NCI-H1436 treated with DMSO at 0.1 percent for 48 hours (cell line): ENCODE measurements at regions not wholly inside any gene's neighbourhood (a gene's known extent, or its start where the extent isn't known, plus 50 kb on each side); places are given as distances from the start of the nearest gene placed in this dataset.
"Not testable (repeated sequence)": the region's sequence is repeated elsewhere in the genome, so short reads cannot be mapped to it uniquely, and the experiment has no call there.

Experiments used
- DNase-seq: peaks from one replicate; lab custom pipeline; 2025; lab: John Stamatoyannopoulos, UW

DNA sequence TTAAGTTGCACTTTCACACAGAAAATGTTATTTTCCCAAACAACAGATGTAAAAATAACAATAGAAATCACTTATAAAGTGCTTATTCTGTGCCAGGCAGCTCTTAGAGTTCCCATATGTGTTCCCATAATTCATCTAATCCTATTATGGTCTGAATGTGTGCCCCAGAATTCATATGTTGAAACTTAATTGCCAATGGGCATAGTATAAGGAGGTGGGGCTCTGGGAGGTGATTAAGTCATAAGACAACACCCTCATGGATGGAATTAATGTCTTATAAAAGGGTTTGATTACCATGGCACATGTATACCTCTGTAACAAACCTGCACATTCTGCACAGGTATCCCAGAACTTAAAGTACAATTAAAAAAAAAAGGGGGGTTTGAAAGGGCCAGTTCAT is 92.7 kb downstream of the FZD1 start:
- DNase-seq = no peak

DNA sequence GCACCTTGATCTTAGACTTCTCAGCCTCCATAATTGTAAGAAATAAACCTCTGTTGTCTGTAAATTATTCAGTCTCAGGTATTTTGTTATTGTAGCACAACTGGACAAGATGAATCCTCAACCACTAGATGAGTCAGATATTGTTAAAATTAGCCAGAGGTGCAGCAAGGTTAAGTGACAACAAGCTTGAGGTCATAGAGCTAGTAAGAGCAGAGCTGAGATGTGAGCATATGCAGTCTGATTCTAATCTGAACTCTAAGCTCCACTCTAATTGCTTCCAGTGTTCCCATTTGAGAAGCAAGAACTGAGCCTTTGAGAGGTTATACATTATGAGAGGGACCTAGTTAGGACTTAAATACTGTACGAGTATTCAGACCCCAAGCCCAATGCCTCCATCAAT is 93.1 kb downstream of the FZD1 start:
- no peak for DNase-seq

GRCh38 chr7:91357901-91358300 is 93.7 kb downstream of the FZD1 start:
- DNase-seq = no peak

GRCh38 chr7:91358303-91358702 is 94.1 kb downstream of the FZD1 start:
- no peak for DNase-seq

GRCh38 chr7:91365097-91365496 is 100.9 kb downstream of the FZD1 start:
- DNase-seq = not testable (repeated sequence)

- DNase-seq = no peak
Measured at GRCh38 chr7:91366091-91366490, 101.9 kb downstream of the FZD1 start.

GRCh38 chr7:91367812-91368578 is 103.8 kb downstream of the FZD1 start:
- DNase-seq = no peak

DNA sequence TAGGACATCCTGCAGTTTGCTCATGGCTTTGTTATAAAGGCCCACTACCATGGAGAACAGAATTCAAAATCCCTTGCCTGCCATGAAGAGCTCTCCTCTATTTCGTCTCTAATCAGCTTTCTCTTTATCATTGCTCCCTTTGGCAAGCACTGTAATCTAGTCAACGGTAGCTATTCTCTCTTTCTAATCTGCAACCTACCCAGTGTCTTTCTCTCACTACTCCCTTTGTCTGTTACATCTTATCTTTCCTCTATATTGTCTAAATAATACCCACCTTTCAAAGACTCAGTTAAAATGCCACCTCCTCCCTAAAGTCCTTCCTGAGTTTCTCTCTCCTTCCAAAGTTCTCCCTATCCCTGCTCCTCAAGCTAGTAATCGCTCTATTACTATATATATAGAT is 108.1 kb downstream of the FZD1 start:
- DNase-seq = no peak

DNA sequence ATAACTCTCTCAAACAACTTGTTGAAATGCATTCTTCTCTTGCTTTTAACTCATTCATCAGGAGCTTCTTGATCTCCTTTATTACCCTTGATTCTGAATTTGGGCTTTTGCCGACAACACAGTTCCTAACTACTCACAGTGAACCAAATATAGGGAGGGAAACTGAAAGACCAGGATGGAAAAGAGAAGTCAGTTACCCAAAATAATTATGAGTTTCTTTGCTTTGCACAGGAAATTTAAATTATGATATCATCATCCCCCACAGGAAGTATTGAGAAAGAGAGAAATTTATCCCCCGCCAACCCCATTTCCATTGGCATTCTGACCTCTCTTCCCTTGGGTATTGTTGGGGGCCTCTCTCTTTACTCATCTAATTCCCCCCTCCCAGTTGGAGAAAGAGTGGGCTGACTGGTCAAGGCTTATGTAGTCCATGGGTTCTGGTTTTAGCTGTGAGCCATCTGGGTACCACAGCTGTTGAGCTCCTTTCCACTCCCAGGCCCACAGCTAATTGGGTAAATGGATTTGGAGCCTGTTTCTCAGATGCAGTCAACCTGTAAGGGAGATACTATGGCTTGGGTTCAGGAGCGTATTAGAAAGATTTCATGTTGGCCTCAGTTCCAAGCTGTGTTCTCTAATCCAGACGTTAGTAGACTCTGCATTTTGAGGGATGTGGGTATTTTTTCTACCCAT is 109.0 kb downstream of the FZD1 start:
- no peak for DNase-seq

- no peak for DNase-seq
Measured at GRCh38 chr7:91374321-91374989, 110.2 kb downstream of the FZD1 start.

GRCh38 chr7:91375378-91375777 is 111.1 kb downstream of the FZD1 start:
- no peak for DNase-seq

DNA sequence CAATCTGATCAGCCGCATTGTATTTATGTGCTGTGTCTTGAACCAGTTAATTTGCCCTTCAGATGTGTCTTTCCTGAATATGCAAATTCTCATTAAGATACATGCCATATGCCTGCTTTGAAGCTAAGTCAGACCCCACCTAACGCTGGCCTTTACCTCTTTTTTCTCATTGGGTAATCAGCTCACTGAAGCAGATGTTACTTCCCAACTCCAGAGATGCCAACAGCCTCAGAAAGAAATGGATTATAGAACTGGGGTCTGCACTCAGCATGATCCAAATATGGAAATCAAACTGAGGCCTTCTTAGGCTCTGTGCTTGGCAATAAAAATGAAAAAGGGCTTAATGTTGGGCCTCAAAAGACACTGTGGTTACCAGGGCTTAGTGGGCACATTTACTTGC is 113.9 kb downstream of the FZD1 start:
- no peak for DNase-seq

- DNase-seq = no peak
Measured at GRCh38 chr7:91379236-91379635, 115.0 kb downstream of the FZD1 start.

- no peak for DNase-seq
Measured at GRCh38 chr7:91379991-91380390, 115.8 kb downstream of the FZD1 start.

GRCh38 chr7:91383053-91383904 is 119.0 kb downstream of the FZD1 start:
- DNase-seq = no peak

DNA sequence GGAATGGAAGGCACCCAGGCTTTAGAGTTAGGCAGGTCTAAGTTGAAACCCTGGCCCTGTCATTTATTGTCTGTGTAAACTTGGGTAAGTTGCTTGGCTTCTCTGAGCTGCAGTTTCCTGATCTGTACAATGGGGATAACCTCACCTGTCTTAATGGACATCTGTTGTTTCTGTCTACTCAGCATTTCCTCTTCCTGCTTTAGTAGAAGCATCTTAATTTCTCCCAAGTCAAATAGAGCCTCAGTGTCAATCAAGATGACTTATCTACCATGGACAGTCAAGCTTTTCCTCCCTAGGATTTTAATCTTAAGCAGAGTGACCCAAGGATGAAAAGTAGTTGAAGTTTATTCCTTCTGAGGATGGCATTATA is 119.7 kb downstream of the FZD1 start:
- no peak for DNase-seq

DNA sequence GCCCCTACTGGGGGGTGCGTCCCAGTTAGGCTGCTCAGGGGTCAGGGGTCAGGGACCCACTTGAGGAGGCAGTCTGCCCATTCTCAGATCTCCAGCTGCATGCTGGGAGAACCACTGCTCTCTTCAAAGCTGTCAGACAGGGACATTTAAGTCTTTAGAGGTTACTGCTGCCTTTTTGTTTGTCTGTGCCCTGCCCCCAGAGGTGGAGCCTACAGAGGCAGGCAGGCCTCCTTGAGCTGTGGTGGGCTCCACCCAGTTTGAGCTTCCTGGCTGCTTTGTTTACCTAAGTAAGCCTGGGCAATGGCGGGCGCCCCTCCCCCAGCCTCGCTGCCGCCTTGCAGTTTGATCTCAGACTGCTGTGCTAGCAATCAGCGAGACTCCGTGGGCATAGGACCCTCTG is 130.5 kb downstream of the FZD1 start:
- DNase-seq = not testable (repeated sequence)

DNA sequence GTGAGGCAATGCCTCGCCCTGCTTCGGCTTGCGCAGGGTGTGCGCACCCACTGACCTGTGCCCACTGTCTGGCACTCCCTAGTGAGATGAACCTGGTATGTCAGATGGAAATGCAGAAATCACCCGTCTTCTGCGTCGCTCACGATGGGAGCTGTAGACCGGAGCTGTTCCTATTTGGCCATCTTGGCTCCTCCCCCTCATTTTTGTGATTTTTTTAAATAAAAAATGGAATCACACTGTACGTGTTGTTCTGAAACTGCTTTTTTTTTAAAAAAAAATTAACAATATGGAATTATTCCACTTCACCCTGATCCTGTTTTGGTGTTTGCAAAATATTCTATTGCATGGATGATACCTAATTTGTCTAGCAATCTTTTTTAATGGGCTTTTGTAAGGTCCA is 131.1 kb downstream of the FZD1 start:
- DNase-seq = not testable (repeated sequence)

DNA sequence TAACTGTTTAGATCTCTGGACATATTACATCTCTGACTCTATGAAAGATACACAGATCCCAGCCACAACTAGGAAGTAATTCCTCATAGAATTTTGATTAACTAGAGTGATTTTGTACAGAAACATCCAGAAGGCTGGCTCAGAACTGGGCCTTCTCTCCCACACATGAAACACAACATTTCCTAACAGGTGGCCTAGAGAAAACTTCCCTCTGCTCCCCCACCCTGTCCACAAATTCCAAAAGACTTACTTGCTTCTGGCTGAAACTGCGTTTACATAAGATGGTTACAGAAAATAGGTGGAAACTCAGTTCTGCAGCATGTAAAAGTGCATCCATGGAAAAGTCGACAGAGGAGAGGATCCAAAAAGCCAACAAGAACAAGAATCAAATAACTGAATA is 132.9 kb downstream of the FZD1 start:
- no peak for DNase-seq

DNA sequence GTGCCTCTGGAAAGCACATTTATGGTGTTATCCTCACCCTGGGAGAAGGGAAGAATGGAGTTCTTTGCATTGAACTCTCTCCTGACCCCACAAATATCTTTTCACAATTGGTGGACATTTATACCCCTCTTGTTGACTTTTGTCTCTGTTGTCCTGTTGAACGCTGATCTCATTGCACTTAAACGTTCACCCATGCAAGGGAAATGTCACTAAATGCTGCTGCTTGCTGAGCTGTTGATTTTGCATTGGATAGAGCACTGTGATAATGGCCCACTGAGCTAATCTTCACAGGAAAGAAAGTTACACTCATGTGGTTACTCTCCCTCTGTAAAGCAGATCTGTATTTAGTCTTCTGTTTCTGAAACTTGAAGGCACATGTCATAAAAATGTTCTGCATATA is 133.4 kb downstream of the FZD1 start:
- no peak for DNase-seq

- DNase-seq = peak; percentile 67
Measured at GRCh38 chr7:91398341-91398740, 134.1 kb downstream of the FZD1 start.

- DNase-seq = no peak
Measured at GRCh38 chr7:91405092-91405788, 141.0 kb downstream of the FZD1 start.
